DMS153 (cell line): ENCODE measurements at regions not wholly inside any gene's neighbourhood (a gene's known extent, or its start where the extent isn't known, plus 50 kb on each side); places are given as distances from the start of the nearest gene placed in this dataset.

ENCODE experiments used
- DNase-seq: peaks from one replicate; lab custom pipeline; 2025; lab: John Stamatoyannopoulos, UW

DNA sequence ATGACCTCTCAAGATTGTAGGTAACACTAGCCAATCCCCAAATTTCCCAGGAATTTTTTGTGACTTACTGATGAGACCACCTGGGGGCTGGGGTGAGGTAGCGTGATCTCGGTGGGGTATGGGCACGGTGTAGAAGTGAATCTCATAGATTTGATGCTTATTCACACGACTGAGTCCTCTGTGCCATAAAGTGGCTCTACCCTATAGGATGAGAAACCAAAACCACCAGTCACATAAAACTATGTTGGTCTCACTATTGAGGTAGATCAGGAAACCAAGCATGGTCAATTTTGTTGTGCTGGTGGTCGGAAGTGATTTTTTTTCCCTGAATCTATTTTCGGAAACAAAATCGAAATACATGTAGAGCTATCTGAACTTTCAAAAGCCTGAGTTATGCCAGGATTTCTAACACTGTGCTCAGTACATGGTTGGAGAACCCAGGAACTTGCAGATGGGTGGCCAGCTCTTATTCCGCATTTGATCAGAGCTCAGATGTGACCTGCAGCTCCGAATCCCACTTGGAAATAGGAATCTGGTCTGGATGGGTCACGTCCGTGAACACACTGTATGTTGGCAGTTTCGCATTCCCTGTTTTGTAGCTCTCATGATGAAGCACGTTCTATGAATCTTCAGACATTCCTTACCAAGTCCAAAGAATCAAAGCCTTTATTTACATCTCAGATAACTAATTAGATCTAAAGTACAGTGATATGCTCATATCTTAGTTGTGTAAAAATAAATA, 261.5 kb downstream of the KLF6 start:
- DNase-seq, result no peak

DNA sequence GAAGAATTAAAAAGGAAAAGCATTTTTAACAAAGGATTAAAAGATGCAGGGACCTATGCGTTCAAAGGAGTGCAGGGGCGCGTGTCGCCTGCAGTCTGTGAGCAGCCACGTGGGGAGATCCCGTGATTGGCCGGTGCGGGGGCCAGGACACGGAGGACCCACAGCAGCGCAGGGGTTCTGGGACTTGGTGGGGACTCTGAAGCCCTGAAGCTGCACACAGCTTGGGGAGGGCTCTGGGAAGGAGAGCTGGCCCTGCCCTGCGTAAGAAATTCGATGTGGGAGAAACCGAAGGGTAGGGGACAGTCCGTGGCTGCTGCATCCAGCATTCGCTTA, 268.1 kb downstream of the KLF6 start:
- DNase-seq, result no peak

DNA sequence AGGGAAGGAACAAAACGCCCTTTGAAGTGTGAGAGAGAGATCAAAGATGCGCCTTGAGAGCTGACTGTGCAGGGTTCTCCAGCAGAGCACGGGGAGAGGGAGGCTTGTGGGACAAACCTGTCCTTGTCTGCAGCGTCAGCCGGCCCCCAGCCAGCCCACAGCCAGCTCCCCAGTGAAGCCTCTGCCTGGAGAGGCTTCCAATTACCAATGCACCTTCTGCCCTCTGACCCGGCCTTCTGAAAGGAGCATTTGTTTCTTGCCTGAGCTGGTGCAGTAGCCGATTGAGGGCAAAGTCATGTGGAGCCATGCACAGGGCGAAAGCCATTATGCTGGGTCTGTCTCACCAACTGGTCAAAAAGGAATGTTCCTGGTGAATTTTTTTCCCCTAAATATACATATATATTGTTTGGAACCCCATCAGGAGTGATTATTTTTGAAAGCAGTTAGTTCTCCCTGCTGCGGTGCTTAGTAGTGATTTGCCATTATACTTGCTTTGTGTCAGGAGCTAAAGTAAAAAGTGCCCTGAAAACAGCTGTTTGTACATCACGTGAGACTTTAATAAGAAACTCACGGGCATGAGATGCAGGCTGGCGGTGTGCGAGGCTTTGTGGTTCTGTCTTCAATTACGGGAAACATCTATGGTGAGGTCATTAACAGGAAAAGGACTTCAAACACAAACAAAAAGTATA, 268.6 kb downstream of the KLF6 start:
- no peak for DNase-seq

DNA sequence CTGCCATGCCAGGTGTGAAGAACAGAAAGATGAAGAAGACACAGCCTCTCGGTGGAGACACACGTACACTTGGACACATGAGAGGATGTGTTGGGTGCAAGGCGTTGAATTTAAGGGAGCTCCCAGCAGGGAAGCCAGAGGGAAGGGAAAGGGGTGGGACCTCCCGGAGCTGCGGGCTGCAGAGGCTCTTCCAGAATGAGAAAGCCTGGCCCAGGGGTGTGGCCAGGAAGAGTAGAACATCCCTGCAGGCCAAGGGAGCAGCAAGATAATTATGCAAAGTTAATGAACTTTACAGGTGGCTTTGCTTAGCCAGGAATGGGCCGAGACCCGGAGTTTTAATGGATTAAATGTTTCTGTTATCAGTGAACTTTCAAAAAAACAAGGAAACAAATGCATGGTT, 270.3 kb downstream of the KLF6 start:
- no peak for DNase-seq

DNA sequence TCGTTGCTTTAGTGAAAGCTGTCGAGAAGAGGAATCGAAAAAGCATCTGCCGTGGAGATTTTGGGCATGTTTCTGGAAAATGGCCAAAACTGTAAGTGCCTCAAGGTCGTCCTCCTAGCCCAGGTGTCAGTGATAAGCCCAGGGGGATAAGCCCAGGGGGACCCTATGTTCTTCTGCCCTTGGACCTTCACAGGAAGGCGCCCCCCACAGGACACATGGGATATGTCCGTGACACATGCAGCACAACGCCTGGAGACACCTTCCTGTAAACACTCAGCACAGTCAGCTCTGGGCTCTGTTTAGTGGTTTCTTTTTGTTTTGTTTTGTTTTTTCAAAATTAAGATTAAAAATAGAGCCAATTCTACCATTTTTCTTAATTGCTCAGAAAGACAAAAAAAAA, 272.7 kb downstream of the KLF6 start:
- DNase-seq, result no peak

DNA sequence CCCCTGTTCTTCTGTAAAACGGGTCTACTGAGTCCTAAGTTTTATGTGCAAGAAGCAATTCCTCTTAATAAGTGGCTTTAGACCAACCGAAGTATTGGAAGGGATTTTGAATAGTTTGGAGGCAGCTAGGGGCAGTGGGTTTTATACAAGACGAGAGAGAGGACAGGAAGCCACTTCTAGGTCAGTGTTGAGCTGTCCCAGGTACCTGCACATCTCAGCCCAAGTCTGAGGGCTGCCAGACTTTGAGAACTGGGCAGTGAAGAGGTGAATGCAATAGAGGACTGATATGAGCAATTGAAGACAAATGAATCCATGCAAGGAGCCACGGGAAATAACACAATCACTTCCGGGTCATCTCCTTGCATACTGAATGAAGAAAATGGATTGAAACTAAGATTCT, 273.5 kb downstream of the KLF6 start:
- DNase-seq, result no peak

- no peak for DNase-seq
Observed at GRCh38 chr10:3510741-3511140, 274.3 kb downstream of the KLF6 start.

GRCh38 chr10:3509355-3509754, 275.7 kb downstream of the KLF6 start:
- no peak for DNase-seq

DNA sequence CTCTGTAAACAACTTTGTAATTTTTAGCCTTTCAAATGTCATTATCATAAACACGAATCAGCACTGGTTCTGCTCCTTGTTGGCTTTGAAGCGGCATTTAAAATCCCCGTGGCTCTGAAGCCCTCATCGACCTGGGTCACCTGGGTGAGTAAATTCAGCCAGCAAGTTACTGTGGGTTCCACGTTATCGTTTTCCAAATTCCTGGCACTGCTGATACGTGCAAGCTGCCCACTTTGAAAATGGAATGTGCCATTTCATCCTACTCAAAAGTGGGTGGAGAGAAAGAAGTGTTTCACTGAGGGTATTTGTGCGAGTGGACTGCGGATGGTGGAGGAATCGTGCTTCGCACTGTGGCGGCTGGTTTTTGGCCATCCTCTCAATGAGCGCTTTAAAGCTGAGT, 281.7 kb downstream of the KLF6 start:
- DNase-seq, result no peak

GRCh38 chr10:3502673-3503072, 282.3 kb downstream of the KLF6 start:
- DNase-seq, result no peak

DNA sequence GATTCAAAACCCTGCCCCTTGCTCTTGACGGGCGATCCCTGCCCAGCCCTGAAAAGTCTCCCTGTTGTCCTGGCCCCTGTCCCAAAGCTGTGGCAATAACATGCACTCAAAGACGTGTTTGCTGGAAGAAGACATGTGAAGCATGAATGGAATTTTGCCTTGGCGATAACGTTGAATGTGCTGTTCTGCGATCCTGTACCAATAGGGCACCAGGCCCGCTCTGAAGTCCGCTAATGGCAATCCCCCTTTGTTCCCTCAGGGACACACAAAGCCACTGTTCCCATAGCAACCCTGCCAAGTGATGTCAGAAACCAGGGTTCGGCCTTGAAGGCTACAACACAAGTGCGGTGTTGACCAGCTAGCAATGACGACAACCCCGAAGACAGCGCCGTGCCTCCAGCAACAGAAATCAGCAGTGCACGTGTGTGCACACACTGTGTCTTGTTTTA, 284.6 kb downstream of the KLF6 start:
- no peak for DNase-seq

GRCh38 chr10:3499120-3499519, 285.9 kb downstream of the KLF6 start:
- DNase-seq, result no peak

GRCh38 chr10:3497581-3497980, 287.4 kb downstream of the KLF6 start:
- DNase-seq, result no peak

DNA sequence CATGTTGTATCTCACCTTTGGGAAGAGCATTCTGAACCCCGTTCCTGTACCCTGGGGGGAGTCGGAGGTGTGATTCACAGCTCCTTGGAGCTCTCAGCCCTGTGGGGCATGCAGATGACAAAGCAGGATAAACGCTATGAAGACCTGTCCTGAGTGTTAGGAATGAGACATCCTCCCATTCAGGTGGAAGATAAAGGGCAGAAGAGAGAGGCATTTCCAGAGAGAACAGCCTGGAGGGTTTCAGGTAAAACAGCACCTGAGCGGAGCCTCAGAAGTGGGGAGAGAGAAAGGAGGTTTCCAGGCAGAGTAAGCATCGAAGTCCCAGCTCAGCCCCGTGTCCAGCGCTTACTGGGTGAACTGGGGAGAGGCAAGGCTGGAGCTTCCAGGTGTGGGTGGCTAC, 288.9 kb downstream of the KLF6 start:
- DNase-seq, result no peak

DNA sequence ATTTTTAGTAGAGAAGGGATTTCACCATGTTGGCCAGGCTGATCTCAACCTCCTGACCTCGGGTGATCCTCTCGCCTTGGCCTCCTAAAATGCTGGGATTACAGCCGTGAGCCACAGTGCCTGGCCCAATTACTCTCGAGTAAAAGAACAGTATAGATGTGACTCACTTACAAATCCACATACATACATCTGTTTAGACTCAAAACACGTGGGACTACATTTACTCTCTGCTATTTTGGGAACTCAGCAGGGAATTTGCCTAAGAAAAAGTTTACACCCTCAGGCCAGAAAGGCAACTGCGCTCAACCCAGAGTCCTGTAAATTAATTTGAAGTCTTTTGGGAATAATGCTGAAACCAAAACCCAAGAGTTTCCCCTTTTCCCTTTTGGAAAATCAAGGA, 289.7 kb downstream of the KLF6 start:
- no peak for DNase-seq

- no peak for DNase-seq
Observed at GRCh38 chr10:3494838-3495230, 290.2 kb downstream of the KLF6 start.

DNA sequence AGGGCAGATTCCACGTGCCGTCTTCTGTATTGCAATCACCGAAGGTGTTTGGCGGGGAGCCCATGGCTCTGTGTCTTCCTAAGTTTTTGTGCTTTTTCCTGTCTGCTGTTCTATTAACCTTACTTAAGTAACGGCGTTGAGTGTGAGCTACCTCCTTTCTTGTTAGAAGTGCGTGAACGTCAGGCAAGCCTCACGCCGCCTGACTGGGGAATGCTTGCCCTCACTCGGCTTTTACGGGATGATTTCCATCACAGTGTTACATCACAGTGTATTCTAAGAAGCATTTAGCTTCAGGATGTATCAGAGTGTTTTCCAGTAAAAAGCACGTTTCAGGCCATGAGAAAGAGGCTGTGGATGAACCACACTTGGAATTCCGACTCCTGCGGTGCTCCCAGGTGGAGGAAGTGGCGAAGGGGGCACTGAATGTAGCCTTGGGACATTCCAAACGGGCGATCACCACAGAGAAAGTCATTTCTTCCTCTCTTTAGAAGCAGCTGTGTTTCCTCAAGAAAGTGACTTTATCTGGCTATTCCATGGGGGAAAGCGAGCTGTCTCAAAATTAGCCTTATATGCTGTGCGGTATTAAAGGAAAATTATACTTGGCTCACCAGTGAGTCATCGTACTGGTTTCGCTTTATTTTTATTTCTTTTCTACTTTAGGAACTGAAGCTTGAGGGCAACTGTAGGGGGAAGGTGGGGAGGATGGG, 290.7 kb downstream of the KLF6 start:
- no peak for DNase-seq

DNA sequence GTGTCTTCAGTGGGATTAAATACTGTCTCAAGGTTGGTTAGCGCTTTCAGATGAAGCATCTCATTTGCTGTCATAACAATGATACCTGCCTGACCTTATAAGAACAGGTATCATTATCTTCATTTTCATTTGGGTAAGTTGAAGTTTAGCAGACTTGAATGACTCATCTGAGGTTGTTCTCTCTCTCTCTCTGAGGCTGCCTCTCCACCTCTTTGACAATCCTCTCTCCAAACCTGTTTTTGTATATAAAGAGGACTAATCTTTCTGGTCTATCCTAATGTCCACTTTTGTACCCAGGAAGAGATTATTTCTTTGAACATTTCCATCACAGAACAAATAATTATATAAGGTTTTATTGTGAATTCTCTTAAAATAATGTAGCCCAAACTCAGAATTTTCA, 291.4 kb downstream of the KLF6 start:
- DNase-seq, result no peak

DNA sequence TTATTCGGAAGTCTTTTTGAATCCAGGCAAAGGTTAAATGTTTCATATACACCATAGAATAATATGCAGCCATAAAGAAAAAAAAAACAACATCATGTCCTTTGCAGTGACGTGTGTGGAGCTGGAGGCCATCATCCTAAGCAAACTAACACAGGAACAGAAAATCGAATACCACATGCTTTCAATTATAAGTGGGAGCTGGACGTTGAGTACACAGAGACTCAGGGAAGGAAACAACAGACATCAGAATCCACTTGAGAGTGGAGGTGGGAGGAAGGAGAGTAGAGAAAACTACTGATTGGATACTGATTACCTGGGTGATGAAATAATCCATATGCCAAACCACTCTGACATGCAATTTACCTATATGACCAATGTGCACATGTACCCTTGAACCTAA, 293.4 kb downstream of the KLF6 start:
- no peak for DNase-seq

DNA sequence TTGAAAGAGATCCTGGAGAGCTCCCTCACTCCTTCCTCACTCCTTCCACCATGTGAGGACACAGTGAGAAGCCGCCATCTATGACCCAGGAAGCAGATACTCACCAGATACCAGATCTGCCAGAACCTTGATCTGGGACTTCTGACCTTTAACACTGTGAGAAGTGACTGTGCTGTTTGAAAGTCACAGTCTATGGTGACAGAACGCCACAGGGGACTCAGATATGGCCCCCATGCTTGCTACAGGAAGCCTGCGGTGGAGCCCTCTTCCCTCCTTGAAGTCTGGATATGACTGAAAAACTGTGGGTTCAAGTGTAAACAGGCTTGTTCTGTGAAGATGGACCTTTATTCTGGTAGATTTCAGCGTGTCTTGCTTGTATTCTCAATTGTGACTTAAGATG, 297.8 kb downstream of the KLF6 start:
- DNase-seq, result no peak

- peak; percentile 49 for DNase-seq
Observed at GRCh38 chr10:3486346-3487065, 298.5 kb downstream of the KLF6 start.

- no peak for DNase-seq
Observed at GRCh38 chr10:3485057-3485686, 299.8 kb downstream of the KLF6 start.
